ENCODE measurements at regions not wholly inside any gene's neighbourhood (a gene's known extent, or its start where the extent isn't known, plus 50 kb on each side); places are given as distances from the start of the nearest gene placed in this dataset.

GRCh38 chr2:21694079-21694878 lies 570.5 kb downstream of the TDRD15 start:
- no peak for TF ChIP-seq ZNF512 (CRISPR knock-in tag; IDR thresholded peaks at IDR 0.05; ENCODE audit: borderline replicate concordance)
- TF ChIP-seq CTCF (IDR thresholded peaks at IDR 0.05), result no peak
- no peak for TF ChIP-seq E2F1 (CRISPR knock-in tag; IDR thresholded peaks at IDR 0.05)
- no peak for TF ChIP-seq MAX (CRISPR knock-in tag; IDR thresholded peaks at IDR 0.05)
- TF ChIP-seq FOXP4 (CRISPR knock-in tag; IDR thresholded peaks at IDR 0.05), result no peak
- TF ChIP-seq SMAD4 (CRISPR knock-in tag; IDR thresholded peaks at IDR 0.05), result no peak
- no peak for TF ChIP-seq NR2C2 (CRISPR knock-in tag; IDR thresholded peaks at IDR 0.05)
- TF ChIP-seq IRF2 (CRISPR knock-in tag; IDR thresholded peaks at IDR 0.05; ENCODE audit: borderline replicate concordance, low read depth), result no peak
- no peak for TF ChIP-seq CREB1 (CRISPR knock-in tag; IDR thresholded peaks at IDR 0.05)
- TF ChIP-seq SOX15 (CRISPR knock-in tag; IDR thresholded peaks at IDR 0.05), result no peak
- no peak for TF ChIP-seq FOXK1 (CRISPR knock-in tag; IDR thresholded peaks at IDR 0.05)
- TF ChIP-seq STAT6 (CRISPR knock-in tag; conservative IDR thresholded peaks at IDR 0.05; ENCODE audit: low read depth), result no peak

Data from WTC11 (cell line).